Neural progenitor cell (in vitro differentiated cells): ENCODE measurements at regions not wholly inside any gene's neighbourhood (a gene's known extent, or its start where the extent isn't known, plus 50 kb on each side); places are given as distances from the start of the nearest gene placed in this dataset.

Experiments
- DNase-seq: peaks from one replicate; pipeline ENCODE4 v3.0.0-alpha.2; 2016; ENCODE audit warnings: low spot score
- H2AFZ ChIP-seq: fragments of 200-600 bp; sonication (generic); replicated peaks from 2 replicates; pipeline ENCODE4 v1.6.1; 2016; ENCODE audit warnings: antibody characterized with exemption
- H3F3A ChIP-seq: fragments of 200-600 bp; sonication (generic); 2 replicates; pipeline ENCODE4 v1.6.1; 2016; ENCODE audit warnings: antibody characterized with exemption, low read depth
- H3K27ac ChIP-seq: fragments of 200-600 bp; sonication (generic); 2 replicates; pipeline ENCODE4 v1.5.1; 2016; ENCODE audit warnings: mild to moderate bottlenecking
- H3K27me3 ChIP-seq: fragments of 200-600 bp; sonication (generic); 2 replicates; pipeline ENCODE4 v1.6.1; 2016; ENCODE audit warnings: mild to moderate bottlenecking, moderate library complexity
- H3K36me3 ChIP-seq: fragments of 200-600 bp; sonication (generic); 2 replicates; pipeline ENCODE4 v1.5.1; 2016
- H3K4me1 ChIP-seq: fragments of 200-600 bp; sonication (generic); 2 replicates; pipeline ENCODE4 v1.6.1; 2016; ENCODE audit warnings: mixed run types
- H3K4me2 ChIP-seq: fragments of 200-600 bp; sonication (generic); 2 replicates; pipeline ENCODE4 v1.6.1; 2016
- H3K4me3 ChIP-seq: fragments of 200-600 bp; sonication (generic); 2 replicates; pipeline ENCODE4 v1.5.1; 2016
- H3K79me2 ChIP-seq: fragments of 200-600 bp; sonication (generic); 2 replicates; pipeline ENCODE4 v1.6.1; 2016; ENCODE audit warnings: low read depth
- H3K9ac ChIP-seq: fragments of 200-600 bp; sonication (generic); 2 replicates; pipeline ENCODE4 v1.6.1; 2016
- H3K9me3 ChIP-seq: fragments of 200-600 bp; sonication (generic); 2 replicates; pipeline ENCODE4 v1.5.1; 2016; ENCODE audit warnings: low read depth
- H4K20me1 ChIP-seq: fragments of 200-600 bp; sonication (generic); 2 replicates; pipeline ENCODE4 v1.6.1; 2016; ENCODE audit warnings: low read depth
- H3K27ac Mint-ChIP-seq: 3 replicates; pipeline ENCODE4 v1.8.0; 2021; ENCODE audit warnings: mixed read lengths
- H3K27me3 Mint-ChIP-seq: 2 replicates; pipeline ENCODE4 v1.8.0; 2022; ENCODE audit warnings: low read depth, mild to moderate bottlenecking, inconsistent platforms, moderate library complexity, mixed read lengths; ENCODE audit not compliant: insufficient read depth
- H3K36me3 Mint-ChIP-seq: 3 replicates; pipeline ENCODE4 v1.8.0; 2021; ENCODE audit warnings: mixed read lengths
- H3K4me1 Mint-ChIP-seq: 3 replicates; pipeline ENCODE4 v1.8.0; 2021; ENCODE audit warnings: mixed read lengths
- H3K4me3 Mint-ChIP-seq: 3 replicates; pipeline ENCODE4 v1.8.0; 2021; ENCODE audit warnings: mild to moderate bottlenecking, moderate library complexity, mixed read lengths
- H3K9me3 Mint-ChIP-seq: 3 replicates; pipeline ENCODE4 v1.8.0; 2020; ENCODE audit warnings: mixed read lengths
- CTCF ChIP-seq: fragments of 200-600 bp; sonication (generic); IDR thresholded peaks from 2 replicates; pipeline ENCODE4 v1.5.1; 2017; ENCODE audit warnings: antibody characterized with exemption, mild to moderate bottlenecking
- EZH2 ChIP-seq: fragments of 200-600 bp; sonication (generic); IDR thresholded peaks from 2 replicates; pipeline ENCODE4 v1.6.1; 2017; ENCODE audit warnings: antibody characterized with exemption, mild to moderate bottlenecking, moderate library complexity
- EZH2phosphoT487 ChIP-seq: fragments of 200-600 bp; sonication (generic); IDR thresholded peaks from 2 replicates; pipeline ENCODE4 v1.6.1; 2017; ENCODE audit warnings: antibody characterized with exemption

- H3K4me2 ChIP-seq, result no peak overlapping the region
- H3K4me3 Mint-ChIP-seq, result no peak overlapping the region
- H3K9ac ChIP-seq, result no peak overlapping the region
- no peak overlapping the region for H3K4me3 ChIP-seq
- H3K9me3 Mint-ChIP-seq, result no peaks in the 10 kb centered on the region
- H3F3A ChIP-seq, result no peaks in the 10 kb centered on the region
- TF ChIP-seq EZH2phosphoT487, result no peak
- no peak for TF ChIP-seq CTCF
- TF ChIP-seq EZH2, result no peak
- no peaks in the 10 kb centered on the region for H3K27me3 Mint-ChIP-seq
- H3K27ac ChIP-seq, result no peak overlapping the region
- no peak overlapping the region for H3K27ac Mint-ChIP-seq
- no peaks in the 10 kb centered on the region for H3K27me3 ChIP-seq
- DNase-seq, result no peak
- H2AFZ ChIP-seq, result no peak overlapping the region
- no peaks in the 10 kb centered on the region for H3K36me3 Mint-ChIP-seq
- no peaks in the 10 kb centered on the region for H3K79me2 ChIP-seq
- H3K4me1 ChIP-seq, result no peaks in the 10 kb centered on the region
- H3K9me3 ChIP-seq, result no peaks in the 10 kb centered on the region
- no peaks in the 10 kb centered on the region for H3K4me1 Mint-ChIP-seq
- peaks cover 3% of the 10 kb centered on the region for H4K20me1 ChIP-seq
- H3K36me3 ChIP-seq, result no peaks in the 10 kb centered on the region
These were observed 295.1 kb downstream of the GALR1 start for GRCh38 chr18:77544792-77545191.

- Mint-ChIP-seq H3K36me3 (no peaks in the 10 kb centered on the region), H3K4me3 (no peak overlapping the region), H3K27ac (no peak overlapping the region), H3K27me3 (no peaks in the 10 kb centered on the region), H3K9me3 (no peaks in the 10 kb centered on the region), H3K4me1 (no peaks in the 10 kb centered on the region)
- Histone ChIP-seq H3K4me1 (no peaks in the 10 kb centered on the region), H3K27me3 (no peaks in the 10 kb centered on the region), H3K9ac (no peak overlapping the region), H3K79me2 (no peaks in the 10 kb centered on the region), H3K9me3 (no peaks in the 10 kb centered on the region), H3K27ac (no peak overlapping the region), H3K4me2 (no peak overlapping the region), H2AFZ (no peak overlapping the region), H3K36me3 (no peaks in the 10 kb centered on the region), H4K20me1 (peaks cover 3% of the 10 kb centered on the region), H3K4me3 (no peak overlapping the region), H3F3A (no peaks in the 10 kb centered on the region)
- TF ChIP-seq CTCF, result no peak
- TF ChIP-seq EZH2phosphoT487, result no peak
- no peak for TF ChIP-seq EZH2
- no peak for DNase-seq
These were observed 298.1 kb downstream of the GALR1 start for GRCh38 chr18:77547757-77548156.

GRCh38 chr18:77548790-77549420 lies 299.3 kb downstream of the GALR1 start:
- no peak for DNase-seq
- Histone ChIP-seq H3K4me2 (no peak overlapping the region), H2AFZ (no peak overlapping the region), H3K27me3 (no peaks in the 10 kb centered on the region), H3K79me2 (no peaks in the 10 kb centered on the region), H3K4me3 (no peak overlapping the region), H3K9ac (no peak overlapping the region), H4K20me1 (peaks cover 3% of the 10 kb centered on the region), H3K27ac (no peak overlapping the region), H3F3A (no peaks in the 10 kb centered on the region), H3K9me3 (no peaks in the 10 kb centered on the region), H3K4me1 (no peaks in the 10 kb centered on the region), H3K36me3 (no peaks in the 10 kb centered on the region)
- Mint-ChIP-seq H3K4me3 (no peak overlapping the region), H3K4me1 (no peaks in the 10 kb centered on the region), H3K9me3 (no peaks in the 10 kb centered on the region), H3K36me3 (no peaks in the 10 kb centered on the region), H3K27me3 (no peaks in the 10 kb centered on the region), H3K27ac (no peak overlapping the region)
- no peak for TF ChIP-seq CTCF
- no peak for TF ChIP-seq EZH2
- TF ChIP-seq EZH2phosphoT487, result no peak
